HUES6 (cell line): ENCODE measurements at regions not wholly inside any gene's neighbourhood (a gene's known extent, or its start where the extent isn't known, plus 50 kb on each side); places are given as distances from the start of the nearest gene placed in this dataset.

Experiments
- H3K27ac ChIP-seq: 2 replicates; pipeline ENCODE4 v1.7.0; 2013; ENCODE audit warnings: low read depth, mild to moderate bottlenecking, low read length, inconsistent platforms
- H3K27me3 ChIP-seq: 2 replicates; pipeline ENCODE4 v1.6.1; 2013; ENCODE audit warnings: low read length; ENCODE audit not compliant: control insufficient read depth, insufficient read depth
- H3K36me3 ChIP-seq: 2 replicates; pipeline ENCODE4 v1.6.1; 2013; ENCODE audit warnings: low read length; ENCODE audit not compliant: control insufficient read depth, insufficient read depth
- H3K4me1 ChIP-seq: 2 replicates; pipeline ENCODE4 v1.6.1; 2013; ENCODE audit warnings: low read length; ENCODE audit not compliant: control insufficient read depth, insufficient read depth
- H3K4me3 ChIP-seq: 2 replicates; pipeline ENCODE4 v1.5.1; 2013; ENCODE audit warnings: low read depth, low read length
- H3K9ac ChIP-seq: one replicate; pipeline ENCODE4 v1.6.1; 2013; ENCODE audit warnings: mild to moderate bottlenecking, low read length
- H3K9me3 ChIP-seq: 2 replicates; pipeline ENCODE4 v1.6.1; 2013; ENCODE audit warnings: low read depth, low read length; ENCODE audit not compliant: control insufficient read depth, insufficient read depth

- H3K36me3 ChIP-seq = no peaks in the 10 kb centered on the region
- no peak overlapping the region for H3K27ac ChIP-seq
- H3K9me3 ChIP-seq = no peaks in the 10 kb centered on the region
- H3K9ac ChIP-seq = no peak overlapping the region
- H3K4me3 ChIP-seq = no peak overlapping the region
- no peaks in the 10 kb centered on the region for H3K4me1 ChIP-seq
- no peaks in the 10 kb centered on the region for H3K27me3 ChIP-seq
Observed at GRCh38 chr5:3734632-3735031, 139.0 kb downstream of the IRX1 start.

GRCh38 chr5:3736466-3736865 lies 140.8 kb downstream of the IRX1 start:
- Histone ChIP-seq H3K9ac (no peak overlapping the region), H3K27me3 (no peaks in the 10 kb centered on the region), H3K9me3 (no peaks in the 10 kb centered on the region)

GRCh38 chr5:3736926-3737325 lies 141.3 kb downstream of the IRX1 start:
- no peak overlapping the region for H3K27ac ChIP-seq
- H3K36me3 ChIP-seq = no peaks in the 10 kb centered on the region
- no peak overlapping the region for H3K9ac ChIP-seq
- H3K9me3 ChIP-seq = no peaks in the 10 kb centered on the region
- H3K4me1 ChIP-seq = no peaks in the 10 kb centered on the region
- H3K4me3 ChIP-seq = no peak overlapping the region
- H3K27me3 ChIP-seq = no peaks in the 10 kb centered on the region

More at GRCh38 chr5:3736466-3736865, 140.8 kb downstream of the IRX1 start:
- Histone ChIP-seq H3K4me1 (no peaks in the 10 kb centered on the region), H3K4me3 (no peak overlapping the region), H3K27ac (no peak overlapping the region), H3K36me3 (no peaks in the 10 kb centered on the region)

DNA sequence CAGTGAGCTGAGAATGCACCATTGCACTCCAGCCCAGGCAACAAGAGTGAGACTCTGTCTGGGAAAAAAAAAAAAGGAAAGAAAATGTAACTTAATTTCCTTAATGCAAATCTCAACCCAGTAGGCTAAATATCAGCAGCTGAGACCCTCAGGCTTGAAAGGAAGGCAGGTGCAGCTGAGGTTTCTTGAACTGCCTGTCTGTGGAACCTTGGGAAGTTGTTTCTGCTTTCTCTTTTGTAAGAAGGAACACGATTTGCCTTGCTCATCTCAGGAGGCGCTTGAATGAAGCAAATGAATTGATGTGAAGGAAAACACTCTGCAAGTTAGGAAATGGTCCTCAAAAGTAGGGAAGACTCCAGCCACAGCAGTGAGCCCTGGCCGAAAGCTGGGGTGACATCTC lies 143.3 kb downstream of the IRX1 start:
- Histone ChIP-seq H3K9ac (no peak overlapping the region), H3K9me3 (no peaks in the 10 kb centered on the region), H3K36me3 (no peaks in the 10 kb centered on the region), H3K27me3 (no peaks in the 10 kb centered on the region), H3K4me1 (no peaks in the 10 kb centered on the region), H3K27ac (no peak overlapping the region), H3K4me3 (no peak overlapping the region)

DNA sequence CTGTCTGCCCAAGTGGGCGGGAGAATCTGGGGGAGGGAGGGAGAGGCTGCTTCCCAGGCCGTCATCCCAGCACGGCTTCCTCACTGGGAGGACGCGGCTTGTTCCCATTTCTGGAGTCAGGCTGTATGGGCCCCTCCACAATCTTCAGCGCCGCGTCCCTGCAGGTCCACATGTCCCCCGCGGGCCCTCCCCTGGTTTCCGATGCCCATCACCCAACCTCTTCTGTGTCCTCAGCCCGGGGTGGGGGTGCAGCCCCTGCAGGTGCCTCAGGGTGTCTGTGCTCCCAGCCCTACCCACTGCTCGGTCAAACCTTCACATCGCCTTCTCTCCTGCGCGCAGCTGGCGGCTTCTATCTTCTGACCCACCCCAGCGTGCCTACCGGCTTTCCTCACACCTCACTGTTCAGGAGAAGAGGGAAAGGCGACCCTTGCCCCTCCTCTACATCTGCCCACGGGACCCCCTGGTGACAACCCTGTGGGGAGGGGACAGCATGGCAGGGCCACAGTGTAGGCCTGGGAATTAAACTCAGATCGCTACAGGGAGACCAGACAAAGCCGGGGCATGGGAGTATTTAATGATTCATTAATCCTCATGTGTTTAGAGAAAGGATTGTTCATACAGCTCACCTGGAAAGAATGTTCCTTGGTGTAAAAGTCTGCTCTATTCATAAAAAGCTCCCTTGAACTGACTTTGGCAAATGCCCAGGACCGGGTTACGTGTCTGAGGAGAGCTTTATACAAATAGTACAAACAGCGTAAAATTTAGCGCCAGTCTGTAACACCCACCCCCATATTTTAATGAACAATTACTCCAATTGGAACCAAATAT lies 145.1 kb downstream of the IRX1 start:
- no peak overlapping the region for H3K4me3 ChIP-seq
- no peaks in the 10 kb centered on the region for H3K4me1 ChIP-seq
- H3K9me3 ChIP-seq = 0 out of 2 replicates have a peak, but pooled peaks cover 4% of the 10 kb centered on the region
- H3K27me3 ChIP-seq = no peaks in the 10 kb centered on the region
- no peak overlapping the region for H3K9ac ChIP-seq
- no peak overlapping the region for H3K27ac ChIP-seq
- no peaks in the 10 kb centered on the region for H3K36me3 ChIP-seq

- no peaks in the 10 kb centered on the region for H3K27me3 ChIP-seq
Observed at GRCh38 chr5:3741374-3741770, 145.7 kb downstream of the IRX1 start.

DNA sequence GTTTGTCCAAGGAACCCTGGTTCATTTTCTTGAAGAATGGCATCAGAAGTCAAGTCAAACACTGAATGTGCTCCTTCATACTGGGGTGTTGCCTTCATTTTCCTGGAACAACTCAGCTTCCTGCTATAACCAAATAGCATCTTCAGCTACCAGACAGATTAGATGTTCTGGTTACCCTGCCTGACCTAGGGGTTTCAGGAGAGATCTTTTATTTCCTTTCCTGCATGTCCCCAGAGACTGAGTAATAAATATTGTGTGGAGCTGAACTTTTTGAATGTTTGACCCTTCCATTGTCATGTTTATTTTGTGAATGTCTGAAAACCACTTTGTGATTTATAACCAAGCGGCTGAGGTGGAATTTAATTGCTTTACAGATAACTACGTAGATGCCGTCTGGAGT lies 147.1 kb downstream of the IRX1 start:
- Histone ChIP-seq H3K27me3 (no peaks in the 10 kb centered on the region), H3K4me3 (no peak overlapping the region), H3K36me3 (no peaks in the 10 kb centered on the region), H3K9ac (no peak overlapping the region), H3K27ac (no peak overlapping the region), H3K4me1 (no peaks in the 10 kb centered on the region), H3K9me3 (peaks cover 17% of the 10 kb centered on the region)

More at GRCh38 chr5:3741374-3741770, 145.7 kb downstream of the IRX1 start:
- H3K9me3 ChIP-seq = 0 out of 2 replicates have a peak, but pooled peaks cover 10% of the 10 kb centered on the region
- H3K36me3 ChIP-seq = no peaks in the 10 kb centered on the region
- H3K27ac ChIP-seq = no peak overlapping the region
- no peak overlapping the region for H3K4me3 ChIP-seq
- H3K9ac ChIP-seq = no peak overlapping the region
- no peaks in the 10 kb centered on the region for H3K4me1 ChIP-seq

DNA sequence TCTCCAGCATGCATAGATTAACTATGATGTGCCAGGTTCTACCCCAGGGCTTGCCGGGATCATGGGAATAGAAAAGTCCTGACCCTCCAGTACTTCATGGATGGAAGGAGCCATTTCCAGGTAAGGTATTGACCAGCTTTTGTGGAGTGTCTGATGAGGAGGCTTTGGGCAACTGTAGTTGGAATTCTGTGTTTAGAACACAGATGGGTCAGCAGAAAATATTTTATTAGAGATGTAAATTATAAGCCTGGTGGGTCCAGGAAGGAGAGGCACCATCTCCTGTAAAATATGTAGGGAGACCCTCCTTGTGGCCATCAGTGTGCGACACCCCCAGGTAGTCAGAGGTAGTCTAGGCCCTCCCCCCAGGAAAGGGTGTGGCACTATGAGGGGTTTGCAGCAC lies 156.2 kb downstream of the IRX1 start:
- no peak overlapping the region for H3K9ac ChIP-seq
- H3K27me3 ChIP-seq = no peaks in the 10 kb centered on the region
- peaks cover 6% of the 10 kb centered on the region for H3K4me1 ChIP-seq
- H3K27ac ChIP-seq = no peak overlapping the region
- peaks cover 21% of the 10 kb centered on the region for H3K9me3 ChIP-seq
- H3K36me3 ChIP-seq = no peaks in the 10 kb centered on the region
- no peak overlapping the region for H3K4me3 ChIP-seq

GRCh38 chr5:3778000-3778550 lies 182.4 kb downstream of the IRX1 start:
- Histone ChIP-seq H3K27ac (no peak overlapping the region), H3K4me3 (no peak overlapping the region), H3K36me3 (no peaks in the 10 kb centered on the region)

DNA sequence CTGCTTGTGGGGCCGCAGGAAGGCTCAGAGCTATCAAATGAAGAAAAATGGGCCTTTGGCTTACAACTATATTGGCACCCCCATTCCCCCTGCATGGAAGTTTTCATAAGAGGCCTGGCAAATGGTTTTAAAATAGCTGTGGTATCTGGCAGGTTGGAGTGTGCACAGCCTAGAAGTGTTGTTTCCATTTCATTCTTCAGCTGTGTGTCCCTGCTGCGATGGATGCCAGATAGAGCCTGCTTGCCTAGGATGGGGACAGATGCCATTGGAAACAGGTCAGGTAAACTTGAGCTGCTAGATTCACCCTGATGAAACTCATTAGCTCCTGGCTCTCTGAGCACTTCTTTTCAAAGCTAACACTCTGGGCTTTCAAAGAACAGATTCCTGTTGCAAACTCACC lies 183.3 kb downstream of the IRX1 start:
- H3K9ac ChIP-seq = no peak overlapping the region
- H3K4me3 ChIP-seq = no peak overlapping the region
- no peaks in the 10 kb centered on the region for H3K36me3 ChIP-seq
- H3K27me3 ChIP-seq = no peaks in the 10 kb centered on the region
- no peaks in the 10 kb centered on the region; the same call in 1 of the 2 replicates for H3K9me3 ChIP-seq
- peaks cover 9% of the 10 kb centered on the region for H3K4me1 ChIP-seq
- no peak overlapping the region for H3K27ac ChIP-seq

More at GRCh38 chr5:3778000-3778550, 182.4 kb downstream of the IRX1 start:
- Histone ChIP-seq H3K27me3 (no peaks in the 10 kb centered on the region), H3K4me1 (peaks cover 9% of the 10 kb centered on the region), H3K9me3 (no peaks in the 10 kb centered on the region; the same call in 1 of the 2 replicates), H3K9ac (no peak overlapping the region)

DNA sequence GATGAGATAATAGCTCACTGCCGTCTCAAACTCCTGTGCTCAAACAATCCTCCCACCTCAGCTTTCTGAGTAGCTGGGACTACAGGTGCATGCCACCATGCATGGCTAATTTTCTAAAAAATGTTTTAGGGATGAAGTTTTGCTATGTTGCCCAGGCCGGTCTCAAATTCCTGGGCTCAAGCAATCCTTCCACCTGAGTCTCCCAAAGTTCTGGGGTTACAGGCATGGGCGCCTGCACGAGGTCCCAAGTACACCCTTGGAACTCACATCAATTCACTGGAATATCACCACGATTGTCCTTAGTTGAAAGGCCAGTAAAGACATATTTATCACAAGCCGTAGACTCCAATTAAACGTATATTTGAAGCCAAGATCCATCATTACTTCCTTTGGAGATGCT lies 184.6 kb downstream of the IRX1 start:
- Histone ChIP-seq H3K4me1 (peaks cover 9% of the 10 kb centered on the region), H3K27ac (no peak overlapping the region), H3K36me3 (no peaks in the 10 kb centered on the region), H3K4me3 (no peak overlapping the region), H3K9me3 (no peaks in the 10 kb centered on the region; the same call in 1 of the 2 replicates), H3K27me3 (no peaks in the 10 kb centered on the region), H3K9ac (no peak overlapping the region)
